GM12892 (cell line): ENCODE measurements at regions not wholly inside any gene's neighbourhood (a gene's known extent, or its start where the extent isn't known, plus 50 kb on each side); places are given as distances from the start of the nearest gene placed in this dataset.

Source experiments
- DNase-seq: peaks from one replicate; pipeline ENCODE4 v3.0.0; 2011; ENCODE audit not compliant: insufficient read length
- FAIRE-seq: peaks from 2 replicates; lab custom pipeline; 2011; peaks lifted over from hg19 to GRCh38; lab: Jason Lieb, UNC
- POLR2A ChIP-seq: IDR thresholded peaks from 2 replicates; pipeline ENCODE4 v1.6.1; 2011; ENCODE audit warnings: low read depth, low read length, control low read depth
- POLR2AphosphoS5 ChIP-seq: IDR thresholded peaks from 2 replicates; pipeline ENCODE4 v1.6.1; 2011; ENCODE audit warnings: low read depth, low read length, control low read depth
- TAF1 ChIP-seq: IDR thresholded peaks from 2 replicates; pipeline ENCODE4 v1.6.1; 2011; ENCODE audit warnings: low read depth, mild to moderate bottlenecking, control low read depth, low read length, borderline replicate concordance

GRCh38 chr10:128896963-128897362, 570.1 kb upstream of the MGMT start:
- TF ChIP-seq POLR2AphosphoS5 (no peak), TAF1 (no peak), POLR2A (no peak)
- DNase-seq, result no peak
- FAIRE-seq, result no peak

- no peak for TF ChIP-seq TAF1
- no peak for TF ChIP-seq POLR2A
- no peak for TF ChIP-seq POLR2AphosphoS5
- no peak for DNase-seq
- no peak for FAIRE-seq
These were observed 569.5 kb upstream of the MGMT start for GRCh38 chr10:128897401-128898129.

GRCh38 chr10:128898133-128898915, 568.7 kb upstream of the MGMT start:
- TF ChIP-seq POLR2A, result no peak
- TF ChIP-seq POLR2AphosphoS5, result no peak
- TF ChIP-seq TAF1, result no peak
- FAIRE-seq (no peak), DNase-seq (no peak)

GRCh38 chr10:128898916-128899195, 568.2 kb upstream of the MGMT start:
- TF ChIP-seq POLR2A (no peak), POLR2AphosphoS5 (no peak), TAF1 (no peak)
- FAIRE-seq (no peak), DNase-seq (no peak)

GRCh38 chr10:128900456-128900855, 566.6 kb upstream of the MGMT start:
- FAIRE-seq (no peak), DNase-seq (no peak)
- no peak for TF ChIP-seq TAF1
- TF ChIP-seq POLR2AphosphoS5, result no peak
- no peak for TF ChIP-seq POLR2A

GRCh38 chr10:128901236-128901635, 565.8 kb upstream of the MGMT start:
- no peak for FAIRE-seq
- TF ChIP-seq TAF1 (no peak), POLR2A (no peak), POLR2AphosphoS5 (no peak)
- DNase-seq, result no peak

GRCh38 chr10:128902031-128902710, 564.9 kb upstream of the MGMT start:
- no peak for TF ChIP-seq TAF1
- TF ChIP-seq POLR2AphosphoS5, result no peak
- no peak for TF ChIP-seq POLR2A

GRCh38 chr10:128907155-128907941, 559.7 kb upstream of the MGMT start:
- no peak for FAIRE-seq
- TF ChIP-seq TAF1, result no peak
- no peak for DNase-seq

More at GRCh38 chr10:128902031-128902710, 564.9 kb upstream of the MGMT start:
- DNase-seq, result no peak
- no peak for FAIRE-seq

GRCh38 chr10:128908099-128908498, 558.9 kb upstream of the MGMT start:
- DNase-seq, result no peak
- FAIRE-seq, result no peak
- TF ChIP-seq POLR2AphosphoS5 (no peak), TAF1 (no peak), POLR2A (no peak)

GRCh38 chr10:128908499-128908898, 558.5 kb upstream of the MGMT start:
- no peak for TF ChIP-seq TAF1
- no peak for TF ChIP-seq POLR2AphosphoS5
- TF ChIP-seq POLR2A, result no peak

GRCh38 chr10:128912568-128913311, 554.3 kb upstream of the MGMT start:
- no peak for DNase-seq
- TF ChIP-seq TAF1, result no peak
- no peak for FAIRE-seq

More at GRCh38 chr10:128908499-128908898, 558.5 kb upstream of the MGMT start:
- no peak for FAIRE-seq
- DNase-seq, result no peak
